Transverse colon (tissue), 3 donors: ENCODE measurements at regions not wholly inside any gene's neighbourhood (a gene's known extent, or its start where the extent isn't known, plus 50 kb on each side); places are given as distances from the start of the nearest gene placed in this dataset.

ENCODE experiments used
- CTCF ChIP-seq, 5 experiments: fragments of 200-600 bp in 3 of 5; fragments of 450-650 bp in 2 of 5; sonication (generic) in 3 of 5; IDR thresholded peaks; 1 replicate in 2 of 5; 2 replicates in 3 of 5; pipeline ENCODE4 v1.5.1; 2016 to 2017; ENCODE audit warnings: antibody characterized with exemption in 5 of 5, inconsistent platforms in 3 of 5, mild to moderate bottlenecking in 2 of 5, moderate library complexity in 1 of 5
- POLR2A ChIP-seq: fragments of 450-650 bp; IDR thresholded peaks from one replicate; pipeline ENCODE4 v1.6.1; 2016; ENCODE audit warnings: antibody characterized with exemption, mild to moderate bottlenecking, moderate library complexity

- TF ChIP-seq CTCF (IDR thresholded peaks at IDR 0.05) (no peak), POLR2A (no peak)
Observed at GRCh38 chr21:15247613-15248012, 182.8 kb upstream of the NRIP1 start.
